GM23248 (cell line): ENCODE measurements at regions not wholly inside any gene's neighbourhood (a gene's known extent, or its start where the extent isn't known, plus 50 kb on each side); places are given as distances from the start of the nearest gene placed in this dataset.

Source experiments
- DNase-seq: peaks from one replicate; pipeline ENCODE4 v3.0.0-alpha.2; 2015
- H2AFZ ChIP-seq: fragments of 200-600 bp; sonication (generic); 2 replicates; pipeline ENCODE4 v1.6.1; 2016; ENCODE audit warnings: antibody characterized with exemption
- H3F3A ChIP-seq: fragments of 200-600 bp; sonication (generic); 2 replicates; pipeline ENCODE4 v1.6.1; 2016; ENCODE audit warnings: mild to moderate bottlenecking, antibody characterized with exemption, mixed run types; ENCODE audit not compliant: insufficient read depth
- H3K27ac ChIP-seq: fragments of 200-600 bp; sonication (generic); 2 replicates; pipeline ENCODE4 v1.5.1; 2016; ENCODE audit warnings: mild to moderate bottlenecking
- H3K27me3 ChIP-seq: fragments of 200-600 bp; sonication (generic); replicated peaks from 2 replicates; pipeline ENCODE4 v1.6.1; 2016; ENCODE audit warnings: mild to moderate bottlenecking; ENCODE audit not compliant: insufficient read depth
- H3K36me3 ChIP-seq: fragments of 200-600 bp; sonication (generic); 2 replicates; pipeline ENCODE4 v1.6.1; 2016; ENCODE audit warnings: low read depth, mild to moderate bottlenecking
- H3K4me1 ChIP-seq: fragments of 200-600 bp; sonication (generic); 2 replicates; pipeline ENCODE4 v1.6.1; 2016; ENCODE audit warnings: mild to moderate bottlenecking; ENCODE audit not compliant: insufficient read depth
- H3K4me2 ChIP-seq: fragments of 200-600 bp; sonication (generic); one replicate; pipeline ENCODE4 v1.6.1; 2016; ENCODE audit warnings: mild to moderate bottlenecking; ENCODE audit not compliant: unreplicated experiment
- H3K4me3 ChIP-seq: fragments of 200-600 bp; sonication (generic); 2 replicates; pipeline ENCODE4 v1.5.1; 2016; ENCODE audit warnings: mild to moderate bottlenecking
- H3K79me2 ChIP-seq: fragments of 200-600 bp; sonication (generic); 2 replicates; pipeline ENCODE4 v1.6.1; 2016; ENCODE audit warnings: mild to moderate bottlenecking; ENCODE audit not compliant: insufficient read depth
- H3K9ac ChIP-seq: fragments of 200-600 bp; sonication (generic); 2 replicates; pipeline ENCODE4 v1.6.1; 2016; ENCODE audit warnings: mild to moderate bottlenecking
- H3K9me2 ChIP-seq: fragments of 200-600 bp; sonication (generic); 2 replicates; pipeline ENCODE4 v1.6.1; 2016; ENCODE audit warnings: mixed run types, mild to moderate bottlenecking, moderate library complexity; ENCODE audit not compliant: insufficient read depth
- H3K9me3 ChIP-seq: fragments of 200-600 bp; sonication (generic); one replicate; pipeline ENCODE4 v1.6.1; 2017; ENCODE audit warnings: low read depth
- H4K20me1 ChIP-seq: fragments of 200-600 bp; sonication (generic); 2 replicates; pipeline ENCODE4 v1.6.0; 2016; ENCODE audit not compliant: insufficient read depth
- EZH2 ChIP-seq: fragments of 200-600 bp; sonication (generic); IDR thresholded peaks from 2 replicates; pipeline ENCODE4 v1.6.1; 2018; ENCODE audit warnings: antibody characterized with exemption, mild to moderate bottlenecking; ENCODE audit not compliant: insufficient read depth, poor library complexity, severe bottlenecking
- EZH2phosphoT487 ChIP-seq: fragments of 200-600 bp; sonication (generic); IDR thresholded peaks from 2 replicates; pipeline ENCODE4 v1.6.1; 2018; ENCODE audit warnings: antibody characterized with exemption, moderate library complexity, mild to moderate bottlenecking, low read depth; ENCODE audit not compliant: insufficient read depth
- WGBS, 2 experiments: methylation state at CpG; one replicate each; pipeline ENCODE4 v1.1.6; 2015 to 2017; ENCODE audit warnings: low lambda C conversion rate in 2 of 2, low coverage in 1 of 2; ENCODE audit errors: missing lambda C conversion rate in 2 of 2; 5-methylcytosine and 5-hydroxymethylcytosine counted together
- in situ Hi-C: fragments of 300-500 bp; cut with MboI; formaldehyde crosslinking; loops from 2 replicates; pipeline ENCODE4 v1.15.0; 2020

DNA sequence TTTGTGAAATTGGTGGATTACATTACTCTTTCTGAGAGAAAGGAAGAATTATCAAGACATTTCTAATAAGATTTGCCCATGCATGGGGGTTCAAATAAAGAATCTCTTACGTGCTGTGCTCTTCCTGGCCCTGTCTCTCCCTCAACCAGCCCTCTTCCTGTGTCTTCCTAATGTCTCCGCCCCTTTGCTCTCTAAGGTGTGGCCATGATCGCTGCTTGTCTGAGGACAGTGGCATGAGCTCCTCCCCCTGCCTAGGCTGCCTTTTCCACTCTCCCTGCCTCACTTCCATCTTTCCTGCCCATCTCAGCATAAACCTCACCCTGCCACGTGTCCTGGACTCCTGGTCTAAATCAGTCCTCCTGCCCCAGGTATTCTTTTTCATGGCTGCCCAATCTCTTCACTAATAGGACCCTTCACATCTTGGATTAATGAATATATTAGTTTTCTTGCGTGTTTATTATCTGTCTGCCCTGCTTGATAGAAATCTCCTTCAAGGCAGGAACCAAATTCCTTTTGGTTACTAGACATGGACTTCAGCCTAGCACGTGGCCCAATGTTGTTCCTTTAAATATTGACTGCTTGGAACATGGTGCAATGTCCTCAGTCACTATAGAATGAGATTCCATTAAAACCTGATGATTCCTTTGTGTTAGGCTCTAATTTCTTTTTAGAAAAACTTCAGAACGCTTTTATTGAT, 122.3 kb downstream of the MTRR start:
- Histone ChIP-seq H3K36me3 (no peaks in the 10 kb centered on the region), H3K79me2 (no peaks in the 10 kb centered on the region), H3K27me3 (no peaks in the 10 kb centered on the region), H3K4me3 (no peak overlapping the region), H3K4me2 (no peak overlapping the region), H3K27ac (no peak overlapping the region), H3K9me3 (no peaks in the 10 kb centered on the region), H2AFZ (no peak overlapping the region), H3K9ac (no peak overlapping the region), H3F3A (no peaks in the 10 kb centered on the region), H3K9me2 (no peaks in the 10 kb centered on the region), H4K20me1 (no peaks in the 10 kb centered on the region), H3K4me1 (no peaks in the 10 kb centered on the region)
- DNase-seq, result no peak
- TF ChIP-seq EZH2phosphoT487, result no peak
- TF ChIP-seq EZH2, result no peak
- WGBS, 2 experiments, result 14 to 16% methylated on average over 7 of the region's 7 CpGs
- in situ Hi-C loops, result no loop called here

DNA sequence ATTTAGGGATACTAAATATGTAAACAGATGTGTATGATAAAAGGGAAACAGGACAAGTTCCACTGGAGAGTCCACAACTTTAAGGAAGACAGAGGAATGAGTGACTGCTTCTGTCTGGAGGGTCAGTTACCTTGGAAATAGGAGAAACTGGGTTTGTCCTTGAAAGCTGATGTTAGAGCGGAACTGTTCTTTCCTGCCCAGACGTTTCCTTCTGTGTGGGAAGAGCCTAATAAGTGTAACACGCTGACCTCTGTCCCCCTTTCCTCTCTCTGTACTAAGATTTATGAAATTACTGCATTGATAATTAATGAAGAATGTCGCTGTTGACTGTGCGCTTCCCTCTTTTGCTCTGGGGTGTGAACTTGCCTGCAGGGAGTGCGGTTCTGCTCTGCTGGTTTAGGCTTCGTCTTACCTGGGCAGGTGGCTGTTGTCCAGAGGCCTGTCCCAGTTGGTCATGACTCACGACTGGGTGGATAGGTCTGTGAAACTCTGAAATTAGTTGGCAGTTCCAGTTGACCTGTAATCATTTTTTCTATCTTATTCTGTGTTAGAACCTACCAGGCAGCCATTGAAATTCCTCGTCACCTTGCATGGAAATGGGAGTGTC, 126.8 kb downstream of the MTRR start:
- Histone ChIP-seq H2AFZ (no peak overlapping the region), H3K27ac (no peak overlapping the region), H3F3A (no peaks in the 10 kb centered on the region), H3K4me3 (no peak overlapping the region), H3K4me2 (no peak overlapping the region), H3K9ac (no peak overlapping the region), H3K79me2 (no peaks in the 10 kb centered on the region), H3K36me3 (no peaks in the 10 kb centered on the region), H3K27me3 (no peaks in the 10 kb centered on the region), H4K20me1 (no peaks in the 10 kb centered on the region), H3K9me3 (no peaks in the 10 kb centered on the region), H3K9me2 (no peaks in the 10 kb centered on the region), H3K4me1 (no peaks in the 10 kb centered on the region)
- TF ChIP-seq EZH2phosphoT487 (no peak), EZH2 (no peak)
- in situ Hi-C loops, result no loop called here
- no peak for DNase-seq
- WGBS, 2 experiments, result 39 to 44% methylated on average over 9 of the region's 9 CpGs

DNA sequence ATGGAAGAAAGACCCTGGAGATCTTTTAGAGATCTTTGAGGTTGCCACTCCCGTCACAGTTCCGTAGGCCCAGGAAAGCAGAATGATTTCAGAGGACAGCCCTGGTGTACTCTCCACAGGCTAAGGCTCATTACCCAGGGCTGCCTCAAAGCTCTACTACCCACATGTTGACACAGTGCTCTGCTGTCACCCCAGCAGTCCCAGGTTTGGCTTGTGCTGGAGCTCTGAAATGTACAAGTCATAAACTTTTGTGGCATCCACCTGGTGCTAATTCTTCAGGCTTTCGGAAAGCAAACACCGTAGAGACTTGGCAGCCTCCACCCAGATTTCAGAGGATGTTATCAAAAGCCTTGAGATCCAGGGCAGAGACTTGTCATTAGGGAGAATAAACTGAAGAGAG, 136.5 kb downstream of the MTRR start:
- Histone ChIP-seq H3K36me3 (no peaks in the 10 kb centered on the region), H3K9ac (no peak overlapping the region), H3F3A (no peaks in the 10 kb centered on the region), H3K27me3 (no peaks in the 10 kb centered on the region), H3K4me2 (no peak overlapping the region), H2AFZ (no peak overlapping the region), H3K79me2 (no peaks in the 10 kb centered on the region), H3K9me2 (no peaks in the 10 kb centered on the region), H3K4me1 (no peaks in the 10 kb centered on the region), H3K27ac (no peak overlapping the region), H3K9me3 (no peaks in the 10 kb centered on the region), H4K20me1 (no peaks in the 10 kb centered on the region), H3K4me3 (no peak overlapping the region)
- in situ Hi-C loops, result no loop called here
- DNase-seq, result no peak
- 57% methylated on average over 4 of the region's 4 CpGs for WGBS, 2 experiments
- TF ChIP-seq EZH2phosphoT487 (no peak), EZH2 (no peak)

DNA sequence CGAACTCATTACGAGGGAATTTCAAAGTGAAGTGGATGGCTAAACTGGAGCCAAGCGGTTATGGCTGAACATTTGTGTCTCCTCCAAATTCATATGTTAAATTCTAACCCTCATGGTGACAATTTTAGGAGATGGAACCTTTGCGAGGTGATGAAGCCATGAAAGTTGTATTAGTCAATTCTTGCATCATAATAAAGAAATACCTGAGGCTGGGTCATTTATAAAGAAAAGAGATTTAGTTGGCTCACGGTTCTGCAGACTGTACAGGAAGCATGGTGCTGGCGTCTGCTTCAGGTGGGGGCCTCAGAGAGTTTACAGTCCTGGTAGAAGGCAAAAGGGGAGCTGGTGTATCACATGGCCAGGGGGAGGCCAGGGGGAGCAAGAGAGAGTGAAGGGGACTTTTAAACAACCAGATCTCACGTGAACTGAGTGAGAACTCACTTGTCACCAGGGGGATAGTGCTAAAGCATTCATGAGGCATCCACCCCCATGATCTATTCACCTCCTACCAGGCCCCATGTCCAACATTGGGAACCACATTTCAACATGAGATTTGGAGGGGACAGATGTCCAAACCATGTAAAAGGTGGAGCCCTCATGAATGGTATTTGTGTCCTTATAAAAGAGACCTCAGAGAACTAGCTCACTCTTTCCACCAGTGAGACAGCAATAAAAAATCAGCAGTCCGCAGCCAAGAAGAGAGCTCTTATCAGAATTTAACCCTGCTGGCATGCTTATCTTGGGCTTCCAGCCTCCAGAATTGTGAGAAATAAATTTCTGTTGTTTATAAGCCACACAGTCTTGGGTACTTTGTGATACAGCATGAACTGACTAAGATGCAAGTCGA, 143.4 kb downstream of the MTRR start:
- H3K4me1 ChIP-seq, result no peaks in the 10 kb centered on the region
- TF ChIP-seq EZH2, result no peak
- no peaks in the 10 kb centered on the region for H4K20me1 ChIP-seq
- no peaks in the 10 kb centered on the region for H3K9me2 ChIP-seq
- DNase-seq, result no peak
- no peak overlapping the region for H3K4me2 ChIP-seq
- 20 to 22% methylated on average over 9 of the region's 9 CpGs for WGBS, 2 experiments
- H2AFZ ChIP-seq, result no peak overlapping the region
- H3K4me3 ChIP-seq, result no peak overlapping the region
- H3K9ac ChIP-seq, result no peak overlapping the region
- no peaks in the 10 kb centered on the region for H3K27me3 ChIP-seq
- H3F3A ChIP-seq, result no peaks in the 10 kb centered on the region
- no peak overlapping the region for H3K27ac ChIP-seq
- H3K9me3 ChIP-seq, result no peaks in the 10 kb centered on the region
- H3K79me2 ChIP-seq, result no peaks in the 10 kb centered on the region
- no peaks in the 10 kb centered on the region for H3K36me3 ChIP-seq
- in situ Hi-C loops, result no loop called here
